Panc1 (cell line): ENCODE measurements at regions not wholly inside any gene's neighbourhood (a gene's known extent, or its start where the extent isn't known, plus 50 kb on each side); places are given as distances from the start of the nearest gene placed in this dataset.

Source experiments
- ATAC-seq: fragments of 200-7000 bp; cut with Tn5 transposase; 2 replicates; pipeline ENCODE4 v1.9.1; 2020; ENCODE audit warnings: mild to moderate bottlenecking, moderate library complexity
- BruUV-seq: library from RNA; stranded (reverse); fragments of 400-500 nt; replicated peaks from 2 replicates; lab custom pipeline; 2021; lab: Mats Ljungman, UMichigan
- CTCF ChIA-PET: fragments of 300-600 bp; sonication (Branson Sonifier 250); formaldehyde crosslinking; loops from one replicate; lab custom pipeline; 2022; ENCODE audit warnings: antibody characterized with exemption; lab: Charles Lee
- POLR2A ChIA-PET: fragments of 300-600 bp; sonication (Branson Sonifier 250); formaldehyde crosslinking; loops from one replicate; lab custom pipeline; 2022; ENCODE audit warnings: antibody characterized with exemption; lab: Charles Lee
- DNase-seq: peaks from one replicate; pipeline ENCODE4 v3.0.0-alpha.2; 2010; ENCODE audit warnings: low read depth, low spot score
- H3K27ac ChIP-seq: 2 replicates; pipeline ENCODE4 v1.5.1; 2011; ENCODE audit warnings: mild to moderate bottlenecking, low read length, inconsistent platforms
- H3K27me3 ChIP-seq: fragments of 200-500 bp; sonication (Bioruptor generic); 2 replicates; pipeline ENCODE4 v1.6.0; 2014; ENCODE audit warnings: low read length, inconsistent platforms; ENCODE audit not compliant: control insufficient read depth, insufficient read depth
- H3K36me3 ChIP-seq: fragments of 200-500 bp; sonication (Bioruptor generic); 2 replicates; pipeline ENCODE4 v1.5.1; 2014; ENCODE audit warnings: inconsistent platforms, mild to moderate bottlenecking, low read length, moderate library complexity; ENCODE audit not compliant: control insufficient read depth, insufficient read depth
- H3K4me1 ChIP-seq: 2 replicates; pipeline ENCODE4 v1.5.1; 2011; ENCODE audit warnings: inconsistent platforms, mild to moderate bottlenecking, low read length, moderate library complexity; ENCODE audit not compliant: control insufficient read depth, insufficient read depth
- H3K4me3 ChIP-seq, 2 experiments: 2 replicates each; pipeline ENCODE4 v1.5.1; 2011 to 2012; ENCODE audit warnings: low read depth in 2 of 2, low read length in 2 of 2, mild to moderate bottlenecking in 2 of 2, inconsistent platforms in 1 of 2, moderate library complexity in 1 of 2
- H3K9me3 ChIP-seq: fragments of 200-500 bp; sonication (Bioruptor generic); 2 replicates; pipeline ENCODE4 v1.5.1; 2014; ENCODE audit warnings: low read depth, mild to moderate bottlenecking, inconsistent platforms, low read length, moderate library complexity; ENCODE audit not compliant: control insufficient read depth, insufficient read depth
- POLR2AphosphoS5 ChIP-seq: IDR thresholded peaks from 2 replicates; pipeline ENCODE4 v1.6.1; 2012; ENCODE audit warnings: mild to moderate bottlenecking, low read depth, low read length, moderate library complexity
- SIN3A ChIP-seq: IDR thresholded peaks from 2 replicates; pipeline ENCODE4 v1.6.1; 2012; ENCODE audit warnings: low read depth, mild to moderate bottlenecking, low read length, moderate library complexity, borderline replicate concordance; ENCODE audit not compliant: insufficient read depth
- TCF7L2 ChIP-seq: IDR thresholded peaks from 2 replicates; pipeline ENCODE4 v1.6.1; 2011; ENCODE audit warnings: mild to moderate bottlenecking, low read depth, low read length, inconsistent platforms
- in situ Hi-C: cut with HindIII; loops from 2 replicates; pipeline ENCODE4 v1.10.0; 2016; ENCODE audit warnings: low sequenced_read_pairs, low pct_unique_long_range_greater_than_20kb
- intact Hi-C: fragments of 100-400 bp; cut with micrococcal nuclease; formaldehyde crosslinking; loops from one replicate; pipeline ENCODE4 v1.10.0; 2022; ENCODE audit not compliant: unreplicated experiment
- TF ChIP-seq, protein P1 (sequence below): fragments of 450-650 bp; IDR thresholded peaks from 2 replicates; pipeline ENCODE4 v1.5.1; 2017; ENCODE audit warnings: mild to moderate bottlenecking
- TF ChIP-seq, protein P2 (sequence below), 2 experiments: IDR thresholded peaks; 2 replicates each; pipeline ENCODE4 v1.6.1; 2011 to 2012; ENCODE audit warnings: low read depth in 2 of 2, control low read depth in 1 of 2, low read length in 1 of 2, mild to moderate bottlenecking in 1 of 2, moderate library complexity in 1 of 2; ENCODE audit not compliant: insufficient read depth in 1 of 2

- no TSS peak for BruUV-seq
These were observed 78.0 kb downstream of the POM121L12 start for GRCh38 chr7:53113424-53113823.

DNA sequence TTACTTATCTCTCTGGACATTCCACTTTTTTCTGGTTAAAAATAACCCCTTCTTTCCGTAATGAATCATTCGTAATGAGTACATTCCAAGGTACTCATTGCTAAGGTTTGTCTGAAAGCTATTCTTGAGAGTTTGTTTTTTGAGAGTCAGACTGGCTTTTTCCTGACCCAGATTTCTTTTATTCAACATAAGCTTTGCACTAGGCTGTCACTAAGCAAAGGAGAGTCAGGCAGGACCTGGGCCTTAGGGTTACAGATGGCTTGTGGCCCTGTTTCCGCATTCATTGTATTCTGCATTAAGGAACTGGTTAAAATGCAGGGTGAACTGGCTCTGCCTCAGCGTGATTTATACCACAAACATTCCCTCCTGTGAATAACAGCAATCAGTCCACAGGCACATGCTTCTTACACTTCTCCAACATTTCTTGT, 84.1 kb downstream of the POM121L12 start:
- H3K27me3 ChIP-seq: no peaks in the 10 kb centered on the region
- ATAC-seq (no peak), DNase-seq (no peak)
- ChIA-PET POLR2A (no interaction called here), CTCF (no interaction called here)
- TF ChIP-seq, protein P1, sequence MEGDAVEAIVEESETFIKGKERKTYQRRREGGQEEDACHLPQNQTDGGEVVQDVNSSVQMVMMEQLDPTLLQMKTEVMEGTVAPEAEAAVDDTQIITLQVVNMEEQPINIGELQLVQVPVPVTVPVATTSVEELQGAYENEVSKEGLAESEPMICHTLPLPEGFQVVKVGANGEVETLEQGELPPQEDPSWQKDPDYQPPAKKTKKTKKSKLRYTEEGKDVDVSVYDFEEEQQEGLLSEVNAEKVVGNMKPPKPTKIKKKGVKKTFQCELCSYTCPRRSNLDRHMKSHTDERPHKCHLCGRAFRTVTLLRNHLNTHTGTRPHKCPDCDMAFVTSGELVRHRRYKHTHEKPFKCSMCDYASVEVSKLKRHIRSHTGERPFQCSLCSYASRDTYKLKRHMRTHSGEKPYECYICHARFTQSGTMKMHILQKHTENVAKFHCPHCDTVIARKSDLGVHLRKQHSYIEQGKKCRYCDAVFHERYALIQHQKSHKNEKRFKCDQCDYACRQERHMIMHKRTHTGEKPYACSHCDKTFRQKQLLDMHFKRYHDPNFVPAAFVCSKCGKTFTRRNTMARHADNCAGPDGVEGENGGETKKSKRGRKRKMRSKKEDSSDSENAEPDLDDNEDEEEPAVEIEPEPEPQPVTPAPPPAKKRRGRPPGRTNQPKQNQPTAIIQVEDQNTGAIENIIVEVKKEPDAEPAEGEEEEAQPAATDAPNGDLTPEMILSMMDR: no peak
- TF ChIP-seq POLR2AphosphoS5 (no peak), TCF7L2 (no peak), SIN3A (no peak)
- TF ChIP-seq, protein P2, sequence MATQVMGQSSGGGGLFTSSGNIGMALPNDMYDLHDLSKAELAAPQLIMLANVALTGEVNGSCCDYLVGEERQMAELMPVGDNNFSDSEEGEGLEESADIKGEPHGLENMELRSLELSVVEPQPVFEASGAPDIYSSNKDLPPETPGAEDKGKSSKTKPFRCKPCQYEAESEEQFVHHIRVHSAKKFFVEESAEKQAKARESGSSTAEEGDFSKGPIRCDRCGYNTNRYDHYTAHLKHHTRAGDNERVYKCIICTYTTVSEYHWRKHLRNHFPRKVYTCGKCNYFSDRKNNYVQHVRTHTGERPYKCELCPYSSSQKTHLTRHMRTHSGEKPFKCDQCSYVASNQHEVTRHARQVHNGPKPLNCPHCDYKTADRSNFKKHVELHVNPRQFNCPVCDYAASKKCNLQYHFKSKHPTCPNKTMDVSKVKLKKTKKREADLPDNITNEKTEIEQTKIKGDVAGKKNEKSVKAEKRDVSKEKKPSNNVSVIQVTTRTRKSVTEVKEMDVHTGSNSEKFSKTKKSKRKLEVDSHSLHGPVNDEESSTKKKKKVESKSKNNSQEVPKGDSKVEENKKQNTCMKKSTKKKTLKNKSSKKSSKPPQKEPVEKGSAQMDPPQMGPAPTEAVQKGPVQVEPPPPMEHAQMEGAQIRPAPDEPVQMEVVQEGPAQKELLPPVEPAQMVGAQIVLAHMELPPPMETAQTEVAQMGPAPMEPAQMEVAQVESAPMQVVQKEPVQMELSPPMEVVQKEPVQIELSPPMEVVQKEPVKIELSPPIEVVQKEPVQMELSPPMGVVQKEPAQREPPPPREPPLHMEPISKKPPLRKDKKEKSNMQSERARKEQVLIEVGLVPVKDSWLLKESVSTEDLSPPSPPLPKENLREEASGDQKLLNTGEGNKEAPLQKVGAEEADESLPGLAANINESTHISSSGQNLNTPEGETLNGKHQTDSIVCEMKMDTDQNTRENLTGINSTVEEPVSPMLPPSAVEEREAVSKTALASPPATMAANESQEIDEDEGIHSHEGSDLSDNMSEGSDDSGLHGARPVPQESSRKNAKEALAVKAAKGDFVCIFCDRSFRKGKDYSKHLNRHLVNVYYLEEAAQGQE (IDR thresholded peaks at IDR 0.05; ENCODE audit: insufficient read depth in 1 of 2, low read depth in 2 of 2, low read length in 1 of 2): no peak
- intact Hi-C loops: no loop called here
- H3K4me3 ChIP-seq: no peak overlapping the region
- no peaks in the 10 kb centered on the region; the same call in 1 of the 2 replicates for H3K9me3 ChIP-seq
- in situ Hi-C loops: no loop called here
- no TSS peak for BruUV-seq
- no peaks in the 10 kb centered on the region for H3K4me1 ChIP-seq
- H3K27ac ChIP-seq: no peak overlapping the region
- no peaks in the 10 kb centered on the region for H3K36me3 ChIP-seq

More at GRCh38 chr7:53113424-53113823, 78.0 kb downstream of the POM121L12 start:
- ChIA-PET CTCF (no interaction called here), POLR2A (no interaction called here)
- Histone ChIP-seq H3K9me3 (no peaks in the 10 kb centered on the region), H3K4me3 (no peak overlapping the region), H3K4me1 (no peaks in the 10 kb centered on the region), H3K27me3 (no peaks in the 10 kb centered on the region), H3K27ac (no peak overlapping the region), H3K36me3 (no peaks in the 10 kb centered on the region)
- ATAC-seq (no peak), DNase-seq (no peak)
- in situ Hi-C loops (no loop called here), intact Hi-C loops (no loop called here)
- TF ChIP-seq TCF7L2: no peak
- no peak for TF ChIP-seq SIN3A
- TF ChIP-seq, protein P2 (IDR thresholded peaks at IDR 0.05; ENCODE audit: insufficient read depth in 1 of 2, low read depth in 2 of 2, low read length in 1 of 2): no peak
- no peak for TF ChIP-seq POLR2AphosphoS5
- TF ChIP-seq, protein P1: no peak
